GM12878 (cell line): ENCODE measurements at regions not wholly inside any gene's neighbourhood (a gene's known extent, or its start where the extent isn't known, plus 50 kb on each side); places are given as distances from the start of the nearest gene placed in this dataset.

ENCODE experiments used
- ATAC-seq: fragments of 200-7000 bp; cut with Tn5 transposase; 3 replicates; pipeline ENCODE4 v1.9.1; 2020; ENCODE audit warnings: mild to moderate bottlenecking, moderate library complexity
- BruUV-seq: library from RNA; stranded (reverse); fragments of 400-500 nt; replicated peaks from 2 replicates; lab custom pipeline; 2021; lab: Mats Ljungman, UMichigan
- CTCF ChIA-PET: fragments of 300-600 bp; sonication (Branson Sonifier 250); formaldehyde crosslinking; extraction: SDS; loops from one replicate; lab custom pipeline; 2021; ENCODE audit warnings: inconsistent platforms; lab: Yijun Ruan, JAX
- POLR2A ChIA-PET: fragments of 350-600 bp; formaldehyde crosslinking; extraction: SDS; loops from one replicate; lab custom pipeline; 2021; ENCODE audit warnings: inconsistent platforms; lab: Charles Lee
- RAD21 ChIA-PET: fragments of 300-600 bp; sonication (Branson Sonifier 250); formaldehyde crosslinking; loops from one replicate; lab custom pipeline; 2023; ENCODE audit warnings: antibody characterized with exemption; ENCODE audit not compliant: unreplicated experiment; lab: Charles Lee
- SMC1A ChIA-PET: fragments of 300-600 bp; sonication (Branson Sonifier 250); formaldehyde crosslinking; loops from one replicate; lab custom pipeline; 2023; ENCODE audit not compliant: unreplicated experiment, uncharacterized antibody; lab: Charles Lee
- DNase-seq: peaks from one replicate; pipeline ENCODE4 v3.0.0-alpha.2; 2011; ENCODE audit warnings: low read depth, low spot score
- FAIRE-seq: peaks from 3 replicates; lab custom pipeline; 2011; peaks lifted over from hg19 to GRCh38; lab: Jason Lieb, UNC
- H2AFZ ChIP-seq: 2 replicates; pipeline ENCODE4 v1.6.0; 2011; ENCODE audit warnings: low read depth, low read length, control low read depth; ENCODE audit not compliant: control insufficient read depth
- H3K27ac ChIP-seq: 2 replicates; pipeline ENCODE4 v1.5.1; 2011; ENCODE audit warnings: control low read depth; ENCODE audit not compliant: control insufficient read depth, insufficient read depth
- H3K27me3 ChIP-seq, 2 experiments: replicated peaks in 1 of 2; 2 replicates each; pipeline versions ENCODE4 v1.6.0 to v1.6.1; 2011; ENCODE audit warnings: low read length in 1 of 2; ENCODE audit not compliant: control insufficient read depth in 2 of 2, insufficient read depth in 2 of 2
- H3K36me3 ChIP-seq, 2 experiments: 2 replicates each; pipeline ENCODE4 v1.5.1; 2011; ENCODE audit warnings: low read length in 1 of 2; ENCODE audit not compliant: control insufficient read depth in 2 of 2, insufficient read depth in 2 of 2
- H3K4me1 ChIP-seq: 2 replicates; pipeline ENCODE4 v1.6.1; 2011; ENCODE audit warnings: mild to moderate bottlenecking, low read length, moderate library complexity, mixed read lengths; ENCODE audit not compliant: control insufficient read depth, insufficient read depth
- H3K4me2 ChIP-seq: 2 replicates; pipeline ENCODE4 v1.6.0; 2011; ENCODE audit warnings: control low read depth; ENCODE audit not compliant: control insufficient read depth, insufficient read depth
- H3K4me3 ChIP-seq: fragments of 200-600 bp; sonication (generic); 2 replicates; pipeline ENCODE4 v1.5.1; 2016
- H3K79me2 ChIP-seq: 2 replicates; pipeline ENCODE4 v1.6.0; 2011; ENCODE audit warnings: low read length; ENCODE audit not compliant: control insufficient read depth, insufficient read depth
- H3K9ac ChIP-seq: 2 replicates; pipeline ENCODE4 v1.8.0; 2011; ENCODE audit warnings: low read length, control low read depth, mixed read lengths; ENCODE audit not compliant: control insufficient read depth, insufficient read depth
- H3K9me3 ChIP-seq: replicated peaks from 3 replicates; pipeline ENCODE4 v1.5.1; 2011; ENCODE audit warnings: mild to moderate bottlenecking, low read length; ENCODE audit not compliant: control insufficient read depth, insufficient read depth
- H4K20me1 ChIP-seq: 2 replicates; pipeline ENCODE4 v1.6.0; 2011; ENCODE audit not compliant: control insufficient read depth, insufficient read depth
- BRCA1 ChIP-seq: IDR thresholded peaks from 2 replicates; pipeline ENCODE4 v1.6.1; 2011; ENCODE audit warnings: low read depth, low read length, improper control_type of control experiment
- ETV6 ChIP-seq, 2 experiments: fragments of 450-650 bp in 1 of 2; IDR thresholded peaks in 1 of 2; conservative IDR thresholded peaks in 1 of 2; 2 replicates each; pipeline ENCODE4 v1.6.1; 2014; ENCODE audit warnings: antibody characterized with exemption in 1 of 2, borderline replicate concordance in 1 of 2, low read depth in 1 of 2, mild to moderate bottlenecking in 1 of 2, moderate library complexity in 1 of 2
- JUND ChIP-seq: IDR thresholded peaks from 2 replicates; pipeline ENCODE4 v1.6.1; 2012; ENCODE audit warnings: low read depth, mild to moderate bottlenecking, low read length, improper control_type of control experiment, moderate library complexity
- TAF1 ChIP-seq: IDR thresholded peaks from 2 replicates; pipeline ENCODE4 v1.6.1; 2011; ENCODE audit warnings: mild to moderate bottlenecking, low read depth, low read length, borderline replicate concordance
- ZNF687 ChIP-seq: fragments of 450-650 bp; IDR thresholded peaks from 2 replicates; pipeline ENCODE4 v1.6.1; 2017; ENCODE audit warnings: mild to moderate bottlenecking, moderate library complexity
- WGBS: methylation state at CpG from one replicate; pipeline ENCODE4 v1.1.6; 2016; ENCODE audit warnings: low lambda C conversion rate; ENCODE audit not compliant: insufficient replicate concordance, insufficient coverage; ENCODE audit errors: missing lambda C conversion rate; 5-methylcytosine and 5-hydroxymethylcytosine counted together
- in situ Hi-C: fragments of 300-500 bp; cut with MboI; formaldehyde crosslinking; loops from 9 replicates; pipeline ENCODE4 v1.14.3; 2018; ENCODE audit warnings: mixed read lengths
- intact Hi-C: fragments of 100-400 bp; cut with micrococcal nuclease; formaldehyde crosslinking; loops from one replicate; pipeline ENCODE4 v1.14.2; 2022; ENCODE audit not compliant: unreplicated experiment

- Histone ChIP-seq H3K27me3 (no peaks in the 10 kb centered on the region), H3K79me2 (no peaks in the 10 kb centered on the region), H2AFZ (no peak overlapping the region), H3K4me2 (no peak overlapping the region), H3K9ac (no peak overlapping the region), H3K4me1 (no peaks in the 10 kb centered on the region), H3K4me3 (no peak overlapping the region), H3K36me3 (no peaks in the 10 kb centered on the region), H3K9me3 (no peaks in the 10 kb centered on the region; the same call in 2 of the 3 replicates), H3K27ac (no peak overlapping the region), H4K20me1 (no peaks in the 10 kb centered on the region)
- DNase-seq (no peak), FAIRE-seq (no peak), ATAC-seq (no peak)
- 6% methylated on average over 1 of the region's 1 CpG for WGBS
- ChIA-PET POLR2A (no interaction called here), RAD21 (no interaction called here), CTCF (no interaction called here), SMC1A (no interaction called here)
- intact Hi-C loops (no loop called here), in situ Hi-C loops (no loop called here)
- no TSS peak for BruUV-seq
- no peak for TF ChIP-seq BRCA1
- TF ChIP-seq JUND: no peak
Measured at GRCh38 chr17:70859829-70860228, 690.5 kb downstream of the KCNJ2 start.

GRCh38 chr17:70862295-70862694, 693.0 kb downstream of the KCNJ2 start:
- Histone ChIP-seq H3K9ac (no peak overlapping the region), H3K4me2 (no peak overlapping the region), H3K4me3 (no peak overlapping the region), H3K79me2 (no peaks in the 10 kb centered on the region), H3K36me3 (no peaks in the 10 kb centered on the region), H3K9me3 (no peaks in the 10 kb centered on the region; the same call in 2 of the 3 replicates), H3K27me3 (no peaks in the 10 kb centered on the region), H4K20me1 (no peaks in the 10 kb centered on the region), H3K4me1 (no peaks in the 10 kb centered on the region), H3K27ac (no peak overlapping the region), H2AFZ (no peak overlapping the region)
- ChIA-PET CTCF (no interaction called here), SMC1A (no interaction called here), RAD21 (no interaction called here), POLR2A (no interaction called here)
- intact Hi-C loops (no loop called here), in situ Hi-C loops (no loop called here)
- no peak for DNase-seq
- no peak for FAIRE-seq
- ATAC-seq: no peak
- TF ChIP-seq ZNF687 (no peak), ETV6 (conservative IDR thresholded peaks at IDR 0.05 in 1 of 2, IDR thresholded peaks at IDR 0.05 in 1 of 2; ENCODE audit: borderline replicate concordance in 1 of 2, low read depth in 1 of 2) (no peak), TAF1 (no peak)
- 36% methylated on average over 1 of the region's 1 CpG for WGBS
- no TSS peak for BruUV-seq
